Gastrocnemius medialis (tissue), 4 donors: ENCODE measurements at regions not wholly inside any gene's neighbourhood (a gene's known extent, or its start where the extent isn't known, plus 50 kb on each side); places are given as distances from the start of the nearest gene placed in this dataset.

Experiments
- CTCF ChIP-seq, 5 experiments: fragments of 450-650 bp in 3 of 5; fragments of 200-600 bp in 2 of 5; sonication (generic) in 2 of 5; IDR thresholded peaks in 4 of 5; conservative IDR thresholded peaks in 1 of 5; 1 replicate in 4 of 5; 2 replicates in 1 of 5; pipeline ENCODE4 v1.5.1; 2016 to 2019; ENCODE audit warnings: antibody characterized with exemption in 5 of 5, mild to moderate bottlenecking in 3 of 5, moderate library complexity in 3 of 5
- POLR2A ChIP-seq, 2 donors: fragments of 450-650 bp; IDR thresholded peaks; one replicate each; pipeline ENCODE4 v1.6.1; 2017; ENCODE audit warnings: antibody characterized with exemption in 2 of 2, mild to moderate bottlenecking in 2 of 2, moderate library complexity in 2 of 2

GRCh38 chr2:37551783-37552182 lies 119.7 kb downstream of the CDC42EP3 start:
- TF ChIP-seq POLR2A (IDR thresholded peaks at IDR 0.05) = no peak
- no peak for TF ChIP-seq CTCF (IDR thresholded peaks at IDR 0.05 in 4 of 5, conservative IDR thresholded peaks at IDR 0.05 in 1 of 5)
